SH-SY5Y (cell line): ENCODE measurements at regions not wholly inside any gene's neighbourhood (a gene's known extent, or its start where the extent isn't known, plus 50 kb on each side); places are given as distances from the start of the nearest gene placed in this dataset.

Source experiments
- GATA2 ChIP-seq: IDR thresholded peaks from 2 replicates; pipeline ENCODE4 v1.6.1; 2011; ENCODE audit warnings: mild to moderate bottlenecking, low read depth, low read length
- GATA3 ChIP-seq: IDR thresholded peaks from 2 replicates; pipeline ENCODE4 v1.6.1; 2011; ENCODE audit warnings: low read depth, mild to moderate bottlenecking, low read length, moderate library complexity

DNA sequence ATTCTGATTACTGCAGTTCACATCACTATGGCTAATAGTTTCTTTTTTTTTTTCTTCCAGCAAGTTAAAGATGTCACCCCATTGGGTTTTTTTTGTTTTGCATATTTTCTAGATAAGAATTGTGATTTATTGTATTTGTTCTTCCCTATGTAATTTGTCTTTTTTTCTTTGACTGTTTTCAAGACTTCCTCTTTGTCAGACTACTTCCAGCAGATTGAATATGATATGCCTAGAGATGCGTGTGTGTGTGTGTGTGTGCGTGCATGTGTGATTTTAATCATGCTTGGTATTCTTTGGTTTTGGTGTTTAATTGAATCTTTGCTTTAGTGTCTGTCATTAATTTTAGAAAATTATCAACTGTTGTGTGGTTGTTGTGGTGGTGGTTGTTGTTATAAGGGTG, 166.7 kb upstream of the SLC39A10 start:
- TF ChIP-seq GATA3 (no peak), GATA2 (no peak)
